Fibroblast of skin of abdomen (primary cell): ENCODE measurements at regions not wholly inside any gene's neighbourhood (a gene's known extent, or its start where the extent isn't known, plus 50 kb on each side); places are given as distances from the start of the nearest gene placed in this dataset.
"Not testable (repeated sequence)": the region's sequence is repeated elsewhere in the genome, so short reads cannot be mapped to it uniquely, and the experiment has no call there.

Experiments
- DNase-seq: peaks from one replicate; pipeline ENCODE4 v3.0.0-alpha.2; 2013

- no peak for DNase-seq
Observed at GRCh38 chr5:154652746-154653417, 102.3 kb upstream of the LARP1 start.

- not testable (repeated sequence) for DNase-seq
Observed at GRCh38 chr5:154651795-154652194, 103.4 kb upstream of the LARP1 start.

- DNase-seq, result no peak
Observed at GRCh38 chr5:154648706-154649105, 106.5 kb upstream of the LARP1 start.

GRCh38 chr5:154648229-154648628 is 106.9 kb upstream of the LARP1 start:
- DNase-seq, result no peak

- no peak for DNase-seq
Observed at GRCh38 chr5:154647761-154648145, 107.4 kb upstream of the LARP1 start.

GRCh38 chr5:154647114-154647760 is 107.9 kb upstream of the LARP1 start:
- DNase-seq, result no peak

GRCh38 chr5:154646745-154647113 is 108.4 kb upstream of the LARP1 start:
- DNase-seq, result no peak

- DNase-seq, result no peak
Observed at GRCh38 chr5:154644745-154645411, 110.3 kb upstream of the LARP1 start.

GRCh38 chr5:154642499-154643245 is 112.5 kb upstream of the LARP1 start:
- DNase-seq, result no peak

- DNase-seq, result not testable (repeated sequence)
Observed at GRCh38 chr5:154640213-154640831, 114.9 kb upstream of the LARP1 start.

GRCh38 chr5:154636786-154637185 is 118.4 kb upstream of the LARP1 start:
- DNase-seq, result not testable (repeated sequence)

- DNase-seq, result not testable (repeated sequence)
Observed at GRCh38 chr5:154636271-154636670, 118.9 kb upstream of the LARP1 start.

- not testable (repeated sequence) for DNase-seq
Observed at GRCh38 chr5:154633744-154634143, 121.4 kb upstream of the LARP1 start.

- no peak for DNase-seq
Observed at GRCh38 chr5:154631141-154631540, 124.0 kb upstream of the LARP1 start.

- no peak for DNase-seq
Observed at GRCh38 chr5:154630410-154630809, 124.8 kb upstream of the LARP1 start.

- no peak for DNase-seq
Observed at GRCh38 chr5:154628685-154629084, 126.5 kb upstream of the LARP1 start.

- peak; percentile 80 for DNase-seq
Observed at GRCh38 chr5:154627698-154628678, 127.2 kb upstream of the LARP1 start.

GRCh38 chr5:154626876-154627557 is 128.2 kb upstream of the LARP1 start:
- DNase-seq, result no peak

GRCh38 chr5:154625031-154625430 is 130.1 kb upstream of the LARP1 start:
- no peak for DNase-seq

- DNase-seq, result no peak
Observed at GRCh38 chr5:154624341-154624740, 130.8 kb upstream of the LARP1 start.

- DNase-seq, result no peak
Observed at GRCh38 chr5:154620411-154620810, 134.8 kb upstream of the LARP1 start.
